ENCODE measurements at regions not wholly inside any gene's neighbourhood (a gene's known extent, or its start where the extent isn't known, plus 50 kb on each side); places are given as distances from the start of the nearest gene placed in this dataset.

DNA sequence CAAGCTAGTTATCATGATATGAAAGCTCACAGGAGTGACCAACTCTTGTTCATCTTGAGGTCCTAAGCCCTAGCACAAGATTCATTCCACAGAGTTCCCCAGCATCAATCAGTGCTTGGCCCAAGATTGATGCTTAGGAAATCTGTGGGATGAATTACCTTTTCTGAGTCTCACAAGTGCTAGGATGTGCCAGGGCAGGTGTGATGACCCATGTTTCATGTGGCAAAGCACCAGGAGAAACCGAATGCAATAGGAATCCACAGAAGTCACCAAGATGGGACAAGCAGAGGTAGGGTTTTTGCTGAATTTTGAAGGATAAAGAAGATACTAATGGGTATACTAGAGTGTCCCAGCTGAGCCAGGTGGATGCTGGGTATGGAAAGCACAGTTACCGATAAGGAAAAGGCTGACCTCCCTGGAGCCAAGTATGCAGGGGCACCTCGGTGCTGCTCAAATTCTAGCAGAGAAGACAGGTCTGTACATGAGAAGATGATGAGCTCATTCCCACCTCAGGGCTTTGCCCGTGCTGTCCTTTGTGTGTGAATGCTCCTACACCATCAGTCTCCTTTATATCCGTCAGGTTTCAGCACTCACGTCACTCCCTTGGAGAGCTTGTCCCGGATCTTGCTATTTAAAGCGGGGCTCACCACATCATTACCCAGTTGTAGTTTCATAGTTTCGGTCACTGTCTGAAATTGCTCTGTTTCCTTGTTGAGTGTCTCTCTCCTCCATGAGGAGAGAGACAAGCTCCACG, 168.9 kb upstream of the TSC22D1 start:
- Histone ChIP-seq H3K4me3 (ENCODE audit: low read length in 3 of 3) (no peak overlapping the region), H3K27me3 (ENCODE audit: control insufficient read depth, insufficient read depth, low read length) (no peaks in the 10 kb centered on the region), H3K36me3 (ENCODE audit: control insufficient read depth in 2 of 3, insufficient read depth in 3 of 3, low read length in 3 of 3) (no peaks in the 10 kb centered on the region), H3K9ac (ENCODE audit: low read length in 3 of 3) (no peak overlapping the region), H3K27ac (ENCODE audit: low read depth in 2 of 2, low read length in 2 of 2) (no peak overlapping the region), H3K9me3 (ENCODE audit: control insufficient read depth in 2 of 3, insufficient read depth in 1 of 3, low read length in 3 of 3) (no peaks in the 10 kb centered on the region), H3K4me1 (ENCODE audit: control insufficient read depth in 2 of 3, insufficient read depth in 2 of 3, low read depth in 1 of 3, low read length in 3 of 3) (no peaks in the 10 kb centered on the region)
- DNase-seq: no peak
- TF ChIP-seq, protein P1, sequence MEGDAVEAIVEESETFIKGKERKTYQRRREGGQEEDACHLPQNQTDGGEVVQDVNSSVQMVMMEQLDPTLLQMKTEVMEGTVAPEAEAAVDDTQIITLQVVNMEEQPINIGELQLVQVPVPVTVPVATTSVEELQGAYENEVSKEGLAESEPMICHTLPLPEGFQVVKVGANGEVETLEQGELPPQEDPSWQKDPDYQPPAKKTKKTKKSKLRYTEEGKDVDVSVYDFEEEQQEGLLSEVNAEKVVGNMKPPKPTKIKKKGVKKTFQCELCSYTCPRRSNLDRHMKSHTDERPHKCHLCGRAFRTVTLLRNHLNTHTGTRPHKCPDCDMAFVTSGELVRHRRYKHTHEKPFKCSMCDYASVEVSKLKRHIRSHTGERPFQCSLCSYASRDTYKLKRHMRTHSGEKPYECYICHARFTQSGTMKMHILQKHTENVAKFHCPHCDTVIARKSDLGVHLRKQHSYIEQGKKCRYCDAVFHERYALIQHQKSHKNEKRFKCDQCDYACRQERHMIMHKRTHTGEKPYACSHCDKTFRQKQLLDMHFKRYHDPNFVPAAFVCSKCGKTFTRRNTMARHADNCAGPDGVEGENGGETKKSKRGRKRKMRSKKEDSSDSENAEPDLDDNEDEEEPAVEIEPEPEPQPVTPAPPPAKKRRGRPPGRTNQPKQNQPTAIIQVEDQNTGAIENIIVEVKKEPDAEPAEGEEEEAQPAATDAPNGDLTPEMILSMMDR (IDR thresholded peaks at IDR 0.05; ENCODE audit: borderline replicate concordance, extremely low read depth, insufficient read depth): no peak
- no peak for FAIRE-seq
- intact Hi-C loops (cut with DNase I): no loop called here

DNA sequence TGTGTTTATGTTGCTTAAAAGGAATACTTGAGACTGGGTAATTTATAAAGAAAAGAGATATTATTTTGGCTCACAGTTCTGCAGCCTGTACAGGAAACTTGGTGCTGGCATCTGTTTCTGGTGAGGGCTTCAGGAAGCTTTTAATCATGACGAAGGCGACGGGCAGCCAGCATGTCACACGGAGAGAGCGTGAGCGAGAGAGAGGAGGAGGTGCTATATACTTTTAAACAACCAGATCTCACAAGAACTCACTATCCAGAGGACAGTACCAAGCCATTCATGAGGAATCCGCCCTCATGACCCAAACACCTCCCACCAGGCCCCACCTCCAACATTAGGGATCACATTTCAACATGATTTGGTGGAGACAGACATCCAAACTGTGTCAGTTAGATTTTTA, 163.4 kb upstream of the TSC22D1 start:
- H3K4me3 ChIP-seq (ENCODE audit: low read length in 3 of 3): no peak overlapping the region
- H3K9me3 ChIP-seq (ENCODE audit: control insufficient read depth in 2 of 3, insufficient read depth in 1 of 3, low read length in 3 of 3): no peaks in the 10 kb centered on the region
- no peaks in the 10 kb centered on the region for H3K36me3 ChIP-seq (ENCODE audit: control insufficient read depth in 2 of 3, insufficient read depth in 3 of 3, low read length in 3 of 3)
- H3K9ac ChIP-seq (ENCODE audit: low read length in 3 of 3): no peak overlapping the region
- H3K4me1 ChIP-seq (ENCODE audit: control insufficient read depth in 2 of 3, insufficient read depth in 2 of 3, low read depth in 1 of 3, low read length in 3 of 3): no peaks in the 10 kb centered on the region
- DNase-seq: peak in 1 of 5 donors; percentile 28
- no peak for FAIRE-seq
- H3K27me3 ChIP-seq (ENCODE audit: control insufficient read depth, insufficient read depth, low read length): no peaks in the 10 kb centered on the region
- intact Hi-C loops (cut with DNase I): no loop called here
- TF ChIP-seq, protein P1 (IDR thresholded peaks at IDR 0.05; ENCODE audit: borderline replicate concordance, extremely low read depth, insufficient read depth): no peak
- H3K27ac ChIP-seq (ENCODE audit: low read depth in 2 of 2, low read length in 2 of 2): no peak overlapping the region

DNA sequence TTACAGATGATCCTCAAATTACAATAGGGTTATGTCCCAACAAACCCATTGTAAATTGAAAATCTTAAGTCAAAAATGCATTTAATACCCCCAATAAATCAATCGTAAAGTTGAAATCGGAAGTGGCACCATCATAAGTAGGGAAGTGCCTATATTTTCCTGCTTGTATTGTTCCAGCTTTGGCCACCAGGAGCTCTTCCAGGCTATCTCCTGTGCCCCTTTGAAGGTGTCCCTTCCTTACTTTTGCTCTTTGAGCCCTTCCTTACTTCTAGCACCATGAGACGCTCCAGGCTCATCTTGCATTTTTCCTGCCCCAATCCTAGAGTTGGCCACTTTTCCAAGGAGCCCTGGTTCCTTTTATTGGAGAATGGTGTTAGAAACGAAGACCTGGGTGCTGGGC, 163.0 kb upstream of the TSC22D1 start:
- intact Hi-C loops (cut with DNase I): no loop called here
- Histone ChIP-seq H3K4me3 (ENCODE audit: low read length in 3 of 3) (no peak overlapping the region), H3K4me1 (ENCODE audit: control insufficient read depth in 2 of 3, insufficient read depth in 2 of 3, low read depth in 1 of 3, low read length in 3 of 3) (no peaks in the 10 kb centered on the region), H3K9me3 (ENCODE audit: control insufficient read depth in 2 of 3, insufficient read depth in 1 of 3, low read length in 3 of 3) (no peaks in the 10 kb centered on the region), H3K27ac (ENCODE audit: low read depth in 2 of 2, low read length in 2 of 2) (no peak overlapping the region), H3K36me3 (ENCODE audit: control insufficient read depth in 2 of 3, insufficient read depth in 3 of 3, low read length in 3 of 3) (no peaks in the 10 kb centered on the region), H3K9ac (ENCODE audit: low read length in 3 of 3) (no peak overlapping the region), H3K27me3 (ENCODE audit: control insufficient read depth, insufficient read depth, low read length) (no peaks in the 10 kb centered on the region)
- FAIRE-seq: no peak
- DNase-seq: no peak
- TF ChIP-seq, protein P1 (IDR thresholded peaks at IDR 0.05; ENCODE audit: borderline replicate concordance, extremely low read depth, insufficient read depth): no peak

DNA sequence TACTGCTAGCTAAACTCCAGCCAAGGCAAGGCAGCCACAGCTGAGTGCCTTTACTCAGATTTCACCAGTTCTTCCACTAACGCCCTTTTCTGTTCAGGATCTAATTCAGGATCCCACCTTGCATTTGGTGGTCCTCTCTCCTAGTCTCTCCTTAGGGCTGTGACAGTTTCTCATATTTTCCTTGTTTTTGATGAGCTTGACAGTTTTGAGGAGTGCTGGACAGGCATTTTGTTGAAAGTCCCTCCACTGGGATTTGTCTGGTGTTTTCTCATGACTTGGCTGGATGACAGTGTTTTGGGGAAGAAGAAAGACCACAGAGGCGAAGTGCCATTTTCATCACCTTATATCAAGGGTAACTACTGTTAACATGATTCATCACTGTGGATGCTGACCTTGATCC, 162.3 kb upstream of the TSC22D1 start:
- Histone ChIP-seq H3K36me3 (ENCODE audit: control insufficient read depth in 2 of 3, insufficient read depth in 3 of 3, low read length in 3 of 3) (no peaks in the 10 kb centered on the region), H3K9ac (ENCODE audit: low read length in 3 of 3) (no peak overlapping the region), H3K4me1 (ENCODE audit: control insufficient read depth in 2 of 3, insufficient read depth in 2 of 3, low read depth in 1 of 3, low read length in 3 of 3) (no peaks in the 10 kb centered on the region), H3K9me3 (ENCODE audit: control insufficient read depth in 2 of 3, insufficient read depth in 1 of 3, low read length in 3 of 3) (no peaks in the 10 kb centered on the region), H3K27ac (ENCODE audit: low read depth in 2 of 2, low read length in 2 of 2) (no peak overlapping the region), H3K4me3 (ENCODE audit: low read length in 3 of 3) (no peak overlapping the region), H3K27me3 (ENCODE audit: control insufficient read depth, insufficient read depth, low read length) (no peaks in the 10 kb centered on the region)
- TF ChIP-seq, protein P1 (IDR thresholded peaks at IDR 0.05; ENCODE audit: borderline replicate concordance, extremely low read depth, insufficient read depth): no peak
- intact Hi-C loops (cut with DNase I): no loop called here
- FAIRE-seq (no peak), DNase-seq (no peak)

All from kidney (tissue), 13 donors.